Vagina (tissue), 2 donors: ENCODE measurements at regions not wholly inside any gene's neighbourhood (a gene's known extent, or its start where the extent isn't known, plus 50 kb on each side); places are given as distances from the start of the nearest gene placed in this dataset.

Experiments
- DNase-seq, 2 donors: peaks; one replicate each; pipeline ENCODE4 v3.0.0-alpha.2; 2017; ENCODE audit errors: extremely low spot score in 2 of 2
- H3K27ac ChIP-seq: fragments of 200-600 bp; sonication (generic); one replicate; pipeline ENCODE4 v1.5.1; 2019
- H3K27me3 ChIP-seq: fragments of 200-600 bp; sonication (generic); one replicate; pipeline ENCODE4 v1.5.1; 2019
- H3K36me3 ChIP-seq, 2 donors: fragments of 200-600 bp; sonication (generic); one replicate each; pipeline ENCODE4 v1.5.1; 2017 to 2019
- H3K4me1 ChIP-seq: fragments of 200-600 bp; sonication (generic); one replicate; pipeline ENCODE4 v1.5.1; 2019
- H3K4me3 ChIP-seq, 2 donors: fragments of 200-600 bp; sonication (generic); 1 replicate in 1 of 2; 2 replicates in 1 of 2; pipeline ENCODE4 v1.5.1; 2016 to 2019
- H3K9me3 ChIP-seq: fragments of 200-600 bp; sonication (generic); one replicate; pipeline ENCODE4 v1.5.1; 2019
- CTCF ChIP-seq, 3 experiments: fragments of 450-650 bp in 2 of 3; fragments of 200-600 bp in 1 of 3; sonication (generic) in 1 of 3; IDR thresholded peaks; one replicate each; pipeline ENCODE4 v1.5.1; 2017 to 2019; ENCODE audit warnings: antibody characterized with exemption in 3 of 3, mild to moderate bottlenecking in 2 of 3, moderate library complexity in 2 of 3
- POLR2A ChIP-seq, 2 donors: fragments of 450-650 bp; IDR thresholded peaks; one replicate each; pipeline ENCODE4 v1.6.1; 2017; ENCODE audit warnings: antibody characterized with exemption in 2 of 2, mild to moderate bottlenecking in 2 of 2, moderate library complexity in 2 of 2
- POLR2AphosphoS5 ChIP-seq, 2 donors: sonication (generic); formaldehyde crosslinking; IDR thresholded peaks; one replicate each; pipeline ENCODE4 v1.9.0; 2017; ENCODE audit warnings: antibody characterized with exemption in 2 of 2, mild to moderate bottlenecking in 2 of 2, low read depth in 1 of 2; ENCODE audit not compliant: insufficient read depth in 1 of 2
- intact Hi-C: fragments of 100-400 bp; cut with DNase I; formaldehyde crosslinking; loops from one replicate; pipeline ENCODE4 v1.15.1; 2023

- H3K36me3 ChIP-seq = no peaks in the 10 kb centered on the region
- no peak overlapping the region for H3K27ac ChIP-seq
- H3K9me3 ChIP-seq = no peaks in the 10 kb centered on the region
- no peak for DNase-seq
- no peak overlapping the region for H3K4me3 ChIP-seq
- no peaks in the 10 kb centered on the region for H3K27me3 ChIP-seq
- TF ChIP-seq CTCF (IDR thresholded peaks at IDR 0.05) (no peak), POLR2A (IDR thresholded peaks at IDR 0.05) (no peak), POLR2AphosphoS5 (IDR thresholded peaks at IDR 0.05; ENCODE audit: insufficient read depth in 1 of 2, low read depth in 1 of 2) (no peak)
- intact Hi-C loops = no loop called here
- no peaks in the 10 kb centered on the region for H3K4me1 ChIP-seq
Observed at GRCh38 chr2:236959876-236960275, 125.8 kb upstream of the COPS8 start.

GRCh38 chr2:236960531-236960930 lies 125.2 kb upstream of the COPS8 start:
- TF ChIP-seq POLR2AphosphoS5 (IDR thresholded peaks at IDR 0.05; ENCODE audit: insufficient read depth in 1 of 2, low read depth in 1 of 2) (no peak), POLR2A (IDR thresholded peaks at IDR 0.05) (no peak), CTCF (IDR thresholded peaks at IDR 0.05) (no peak)
- DNase-seq = no peak
- no peak overlapping the region for H3K27ac ChIP-seq

GRCh38 chr2:236962816-236963215 lies 122.9 kb upstream of the COPS8 start:
- DNase-seq = no peak
- no peak for TF ChIP-seq CTCF (IDR thresholded peaks at IDR 0.05)
- TF ChIP-seq POLR2A (IDR thresholded peaks at IDR 0.05) = no peak
- TF ChIP-seq POLR2AphosphoS5 (IDR thresholded peaks at IDR 0.05; ENCODE audit: insufficient read depth in 1 of 2, low read depth in 1 of 2) = no peak
- intact Hi-C loops = no loop called here
- Histone ChIP-seq H3K4me1 (no peaks in the 10 kb centered on the region), H3K4me3 (no peak overlapping the region), H3K36me3 (no peaks in the 10 kb centered on the region), H3K27me3 (no peaks in the 10 kb centered on the region), H3K27ac (no peak overlapping the region), H3K9me3 (no peaks in the 10 kb centered on the region)

More at GRCh38 chr2:236960531-236960930, 125.2 kb upstream of the COPS8 start:
- Histone ChIP-seq H3K9me3 (no peaks in the 10 kb centered on the region), H3K4me3 (no peak overlapping the region), H3K27me3 (no peaks in the 10 kb centered on the region), H3K36me3 (no peaks in the 10 kb centered on the region), H3K4me1 (no peaks in the 10 kb centered on the region)
- intact Hi-C loops = no loop called here

GRCh38 chr2:236963631-236964182 lies 122.0 kb upstream of the COPS8 start:
- Histone ChIP-seq H3K9me3 (no peaks in the 10 kb centered on the region), H3K4me1 (no peaks in the 10 kb centered on the region), H3K36me3 (no peaks in the 10 kb centered on the region), H3K4me3 (no peak overlapping the region), H3K27me3 (no peaks in the 10 kb centered on the region), H3K27ac (no peak overlapping the region)
- TF ChIP-seq POLR2A (IDR thresholded peaks at IDR 0.05) = no peak
- no peak for TF ChIP-seq CTCF (IDR thresholded peaks at IDR 0.05)
- no peak for TF ChIP-seq POLR2AphosphoS5 (IDR thresholded peaks at IDR 0.05; ENCODE audit: insufficient read depth in 1 of 2, low read depth in 1 of 2)
- DNase-seq = no peak
- intact Hi-C loops = no loop called here

- no peak for TF ChIP-seq POLR2AphosphoS5 (IDR thresholded peaks at IDR 0.05; ENCODE audit: insufficient read depth in 1 of 2, low read depth in 1 of 2)
- no peak for TF ChIP-seq POLR2A (IDR thresholded peaks at IDR 0.05)
- TF ChIP-seq CTCF (IDR thresholded peaks at IDR 0.05) = no peak
- no peak overlapping the region for H3K27ac ChIP-seq
Observed at GRCh38 chr2:236964291-236964690, 121.4 kb upstream of the COPS8 start.

More at GRCh38 chr2:236964291-236964690, 121.4 kb upstream of the COPS8 start:
- intact Hi-C loops = no loop called here
- H3K4me3 ChIP-seq = no peak overlapping the region
- no peak for DNase-seq
- H3K36me3 ChIP-seq = no peaks in the 10 kb centered on the region
- no peaks in the 10 kb centered on the region for H3K4me1 ChIP-seq
- no peaks in the 10 kb centered on the region for H3K27me3 ChIP-seq
- no peaks in the 10 kb centered on the region for H3K9me3 ChIP-seq
